ENCODE measurements at regions not wholly inside any gene's neighbourhood (a gene's known extent, or its start where the extent isn't known, plus 50 kb on each side); places are given as distances from the start of the nearest gene placed in this dataset.

DNA sequence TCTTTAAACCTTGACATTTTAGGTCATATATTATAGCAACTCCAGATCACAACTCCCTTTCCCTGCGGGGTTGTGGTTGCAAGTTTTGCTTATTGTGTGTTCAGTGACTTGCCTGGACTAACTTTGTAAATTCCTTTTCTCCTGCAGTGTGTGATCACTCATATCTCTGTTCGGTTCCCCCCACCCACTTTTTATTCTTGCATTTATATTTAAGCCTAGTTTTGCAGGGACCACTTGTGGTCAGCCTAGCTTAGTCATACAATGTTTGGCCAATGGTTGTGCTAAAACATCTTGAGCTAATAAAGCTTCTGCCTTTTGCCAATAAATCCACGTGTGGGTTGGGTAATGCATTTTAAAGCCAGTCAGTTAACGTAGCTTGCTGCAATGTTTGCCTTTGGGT, 146.5 kb upstream of the IRX4 start:
- H3K27me3 ChIP-seq (ENCODE audit: insufficient read depth, low read length), result peaks cover 75% of the 10 kb centered on the region

More for the DNA sequence above, 146.5 kb upstream of the IRX4 start:
- DNase-seq (ENCODE audit: low read depth, low spot score) (no peak), ATAC-seq (no peak)
- no TSS peak for BruUV-seq (replicated peaks)
- H4K20me1 ChIP-seq (ENCODE audit: insufficient read depth), result no peaks in the 10 kb centered on the region
- H3K9ac ChIP-seq (ENCODE audit: low read length), result no peak overlapping the region
- no peak overlapping the region for H3K4me2 ChIP-seq (ENCODE audit: low read length)
- ChIA-PET POLR2A (no interaction called here), CTCF (no interaction called here), RAD21 (ENCODE audit: low non-redundant PET in 1 of 2, low total read pairs in 2 of 2, uncharacterized antibody in 2 of 2, unreplicated experiment in 2 of 2) (no interaction called here)
- intact Hi-C loops (cut with micrococcal nuclease), result loop anchor here (10.0 kb wide), 1 partner anchor 354 kb away; no protein-coding TSS in a partner anchor
- H3K79me2 ChIP-seq (ENCODE audit: insufficient read depth, low read length), result no peaks in the 10 kb centered on the region
- H3K27ac ChIP-seq (ENCODE audit: low read depth, low read length), result no peak overlapping the region
- no peak for TF ChIP-seq POLR2AphosphoS5 (IDR thresholded peaks at IDR 0.05; ENCODE audit: low read depth, low read length)
- TF ChIP-seq YY1 (IDR thresholded peaks at IDR 0.05; ENCODE audit: extremely low read depth, insufficient replicate concordance, low read depth, low read length), result no peak
- TF ChIP-seq TCF7L2 (IDR thresholded peaks at IDR 0.05; ENCODE audit: borderline replicate concordance, extremely low read depth, insufficient read depth, insufficient read length), result no peak
- TF ChIP-seq ZFX (IDR thresholded peaks at IDR 0.05), result no peak
- TF ChIP-seq, protein P1, sequence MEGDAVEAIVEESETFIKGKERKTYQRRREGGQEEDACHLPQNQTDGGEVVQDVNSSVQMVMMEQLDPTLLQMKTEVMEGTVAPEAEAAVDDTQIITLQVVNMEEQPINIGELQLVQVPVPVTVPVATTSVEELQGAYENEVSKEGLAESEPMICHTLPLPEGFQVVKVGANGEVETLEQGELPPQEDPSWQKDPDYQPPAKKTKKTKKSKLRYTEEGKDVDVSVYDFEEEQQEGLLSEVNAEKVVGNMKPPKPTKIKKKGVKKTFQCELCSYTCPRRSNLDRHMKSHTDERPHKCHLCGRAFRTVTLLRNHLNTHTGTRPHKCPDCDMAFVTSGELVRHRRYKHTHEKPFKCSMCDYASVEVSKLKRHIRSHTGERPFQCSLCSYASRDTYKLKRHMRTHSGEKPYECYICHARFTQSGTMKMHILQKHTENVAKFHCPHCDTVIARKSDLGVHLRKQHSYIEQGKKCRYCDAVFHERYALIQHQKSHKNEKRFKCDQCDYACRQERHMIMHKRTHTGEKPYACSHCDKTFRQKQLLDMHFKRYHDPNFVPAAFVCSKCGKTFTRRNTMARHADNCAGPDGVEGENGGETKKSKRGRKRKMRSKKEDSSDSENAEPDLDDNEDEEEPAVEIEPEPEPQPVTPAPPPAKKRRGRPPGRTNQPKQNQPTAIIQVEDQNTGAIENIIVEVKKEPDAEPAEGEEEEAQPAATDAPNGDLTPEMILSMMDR (IDR thresholded peaks at IDR 0.05 in 2 of 3, conservative IDR thresholded peaks at IDR 0.05 in 1 of 3; ENCODE audit: borderline replicate concordance in 1 of 3, insufficient read depth in 1 of 3, low read depth in 2 of 3, low read length in 2 of 3), result no peak
- TF ChIP-seq SRF (IDR thresholded peaks at IDR 0.05; ENCODE audit: low read depth), result no peak
- TF ChIP-seq, protein P2, sequence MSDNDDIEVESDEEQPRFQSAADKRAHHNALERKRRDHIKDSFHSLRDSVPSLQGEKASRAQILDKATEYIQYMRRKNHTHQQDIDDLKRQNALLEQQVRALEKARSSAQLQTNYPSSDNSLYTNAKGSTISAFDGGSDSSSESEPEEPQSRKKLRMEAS (IDR thresholded peaks at IDR 0.05), result no peak
- TF ChIP-seq EZH2phosphoT487 (IDR thresholded peaks at IDR 0.05; ENCODE audit: borderline replicate concordance), result no peak
- TF ChIP-seq, protein P3, sequence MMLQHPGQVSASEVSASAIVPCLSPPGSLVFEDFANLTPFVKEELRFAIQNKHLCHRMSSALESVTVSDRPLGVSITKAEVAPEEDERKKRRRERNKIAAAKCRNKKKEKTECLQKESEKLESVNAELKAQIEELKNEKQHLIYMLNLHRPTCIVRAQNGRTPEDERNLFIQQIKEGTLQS (IDR thresholded peaks at IDR 0.05), result no peak
- no peak for TF ChIP-seq ZNF274 (IDR thresholded peaks at IDR 0.05; ENCODE audit: low read depth, low read length)
- TF ChIP-seq, protein P4, sequence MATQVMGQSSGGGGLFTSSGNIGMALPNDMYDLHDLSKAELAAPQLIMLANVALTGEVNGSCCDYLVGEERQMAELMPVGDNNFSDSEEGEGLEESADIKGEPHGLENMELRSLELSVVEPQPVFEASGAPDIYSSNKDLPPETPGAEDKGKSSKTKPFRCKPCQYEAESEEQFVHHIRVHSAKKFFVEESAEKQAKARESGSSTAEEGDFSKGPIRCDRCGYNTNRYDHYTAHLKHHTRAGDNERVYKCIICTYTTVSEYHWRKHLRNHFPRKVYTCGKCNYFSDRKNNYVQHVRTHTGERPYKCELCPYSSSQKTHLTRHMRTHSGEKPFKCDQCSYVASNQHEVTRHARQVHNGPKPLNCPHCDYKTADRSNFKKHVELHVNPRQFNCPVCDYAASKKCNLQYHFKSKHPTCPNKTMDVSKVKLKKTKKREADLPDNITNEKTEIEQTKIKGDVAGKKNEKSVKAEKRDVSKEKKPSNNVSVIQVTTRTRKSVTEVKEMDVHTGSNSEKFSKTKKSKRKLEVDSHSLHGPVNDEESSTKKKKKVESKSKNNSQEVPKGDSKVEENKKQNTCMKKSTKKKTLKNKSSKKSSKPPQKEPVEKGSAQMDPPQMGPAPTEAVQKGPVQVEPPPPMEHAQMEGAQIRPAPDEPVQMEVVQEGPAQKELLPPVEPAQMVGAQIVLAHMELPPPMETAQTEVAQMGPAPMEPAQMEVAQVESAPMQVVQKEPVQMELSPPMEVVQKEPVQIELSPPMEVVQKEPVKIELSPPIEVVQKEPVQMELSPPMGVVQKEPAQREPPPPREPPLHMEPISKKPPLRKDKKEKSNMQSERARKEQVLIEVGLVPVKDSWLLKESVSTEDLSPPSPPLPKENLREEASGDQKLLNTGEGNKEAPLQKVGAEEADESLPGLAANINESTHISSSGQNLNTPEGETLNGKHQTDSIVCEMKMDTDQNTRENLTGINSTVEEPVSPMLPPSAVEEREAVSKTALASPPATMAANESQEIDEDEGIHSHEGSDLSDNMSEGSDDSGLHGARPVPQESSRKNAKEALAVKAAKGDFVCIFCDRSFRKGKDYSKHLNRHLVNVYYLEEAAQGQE (IDR thresholded peaks at IDR 0.05; ENCODE audit: low read depth), result no peak
- no peak for TF ChIP-seq RAD21 (IDR thresholded peaks at IDR 0.05; ENCODE audit: low read depth)
- no peak for TF ChIP-seq EZH2 (IDR thresholded peaks at IDR 0.05)
- TF ChIP-seq SIN3A (IDR thresholded peaks at IDR 0.05; ENCODE audit: low read depth), result no peak
- no peak for TF ChIP-seq ELF1 (IDR thresholded peaks at IDR 0.05; ENCODE audit: borderline replicate concordance, low read depth)
- TF ChIP-seq POLR2A (IDR thresholded peaks at IDR 0.05; ENCODE audit: borderline replicate concordance, extremely low read depth, insufficient read depth, insufficient read length), result no peak
- TF ChIP-seq CBX3 (IDR thresholded peaks at IDR 0.05; ENCODE audit: low read depth), result no peak
- no peak for TF ChIP-seq JUND (IDR thresholded peaks at IDR 0.05)
- no peak for TF ChIP-seq SP1 (IDR thresholded peaks at IDR 0.05; ENCODE audit: low read depth)
- TF ChIP-seq, protein P5, sequence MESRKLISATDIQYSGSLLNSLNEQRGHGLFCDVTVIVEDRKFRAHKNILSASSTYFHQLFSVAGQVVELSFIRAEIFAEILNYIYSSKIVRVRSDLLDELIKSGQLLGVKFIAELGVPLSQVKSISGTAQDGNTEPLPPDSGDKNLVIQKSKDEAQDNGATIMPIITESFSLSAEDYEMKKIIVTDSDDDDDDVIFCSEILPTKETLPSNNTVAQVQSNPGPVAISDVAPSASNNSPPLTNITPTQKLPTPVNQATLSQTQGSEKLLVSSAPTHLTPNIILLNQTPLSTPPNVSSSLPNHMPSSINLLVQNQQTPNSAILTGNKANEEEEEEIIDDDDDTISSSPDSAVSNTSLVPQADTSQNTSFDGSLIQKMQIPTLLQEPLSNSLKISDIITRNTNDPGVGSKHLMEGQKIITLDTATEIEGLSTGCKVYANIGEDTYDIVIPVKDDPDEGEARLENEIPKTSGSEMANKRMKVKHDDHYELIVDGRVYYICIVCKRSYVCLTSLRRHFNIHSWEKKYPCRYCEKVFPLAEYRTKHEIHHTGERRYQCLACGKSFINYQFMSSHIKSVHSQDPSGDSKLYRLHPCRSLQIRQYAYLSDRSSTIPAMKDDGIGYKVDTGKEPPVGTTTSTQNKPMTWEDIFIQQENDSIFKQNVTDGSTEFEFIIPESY (IDR thresholded peaks at IDR 0.05; ENCODE audit: extremely low read depth, insufficient replicate concordance, low read length), result no peak
- no peaks in the 10 kb centered on the region for H3K36me3 ChIP-seq (ENCODE audit: control insufficient read depth in 1 of 2, insufficient read depth in 2 of 2, low read length in 2 of 2)
- no peaks in the 10 kb centered on the region for H3K9me2 ChIP-seq (ENCODE audit: insufficient read depth)
- H3K4me1 ChIP-seq (ENCODE audit: control insufficient read depth in 1 of 2, insufficient read depth in 2 of 2, low read length in 2 of 2), result no peaks in the 10 kb centered on the region
- no peaks in the 10 kb centered on the region for H3K9me3 ChIP-seq (ENCODE audit: control insufficient read depth in 1 of 2, insufficient read depth in 1 of 2, low read depth in 1 of 2, low read length in 2 of 2)
- H3K4me3 ChIP-seq (replicated peaks in 1 of 2; ENCODE audit: low read depth in 1 of 2, low read length in 2 of 2), result no peak overlapping the region
- no peak overlapping the region for H2AFZ ChIP-seq (ENCODE audit: low read depth, low read length, poor library complexity, severe bottlenecking)

Data from HCT116 (cell line).